PFSK-1 (cell line): ENCODE measurements at regions not wholly inside any gene's neighbourhood (a gene's known extent, or its start where the extent isn't known, plus 50 kb on each side); places are given as distances from the start of the nearest gene placed in this dataset.

Source experiments
- FOXP2 ChIP-seq: optimal IDR thresholded peaks from 2 replicates; pipeline ENCODE3; 2011; ENCODE audit warnings: borderline replicate concordance, control low read depth, inconsistent platforms; ENCODE audit not compliant: insufficient read depth; ENCODE audit errors: extremely low read length, extremely low read depth
- POLR2AphosphoS5 ChIP-seq: IDR thresholded peaks from 2 replicates; pipeline ENCODE4 v1.6.1; 2012; ENCODE audit warnings: low read depth, mild to moderate bottlenecking, control low read depth, low read length, moderate library complexity
- SIN3A ChIP-seq: IDR thresholded peaks from 2 replicates; pipeline ENCODE4 v1.6.1; 2012; ENCODE audit warnings: mild to moderate bottlenecking, low read length, moderate library complexity, borderline replicate concordance; ENCODE audit not compliant: insufficient read depth
- TAF1 ChIP-seq: IDR thresholded peaks from 2 replicates; pipeline ENCODE4 v1.6.1; 2012; ENCODE audit warnings: low read length, control low read depth, borderline replicate concordance; ENCODE audit not compliant: insufficient read depth
- TF ChIP-seq, protein P1 (sequence below), 2 experiments: IDR thresholded peaks; 2 replicates each; pipeline versions ENCODE4 v1.6.1 to v1.8.0; 2011 to 2012; ENCODE audit warnings: low read depth in 2 of 2, low read length in 2 of 2, control low read depth in 1 of 2, inconsistent platforms in 1 of 2, mild to moderate bottlenecking in 1 of 2, moderate library complexity in 1 of 2; ENCODE audit not compliant: insufficient read depth in 1 of 2

DNA sequence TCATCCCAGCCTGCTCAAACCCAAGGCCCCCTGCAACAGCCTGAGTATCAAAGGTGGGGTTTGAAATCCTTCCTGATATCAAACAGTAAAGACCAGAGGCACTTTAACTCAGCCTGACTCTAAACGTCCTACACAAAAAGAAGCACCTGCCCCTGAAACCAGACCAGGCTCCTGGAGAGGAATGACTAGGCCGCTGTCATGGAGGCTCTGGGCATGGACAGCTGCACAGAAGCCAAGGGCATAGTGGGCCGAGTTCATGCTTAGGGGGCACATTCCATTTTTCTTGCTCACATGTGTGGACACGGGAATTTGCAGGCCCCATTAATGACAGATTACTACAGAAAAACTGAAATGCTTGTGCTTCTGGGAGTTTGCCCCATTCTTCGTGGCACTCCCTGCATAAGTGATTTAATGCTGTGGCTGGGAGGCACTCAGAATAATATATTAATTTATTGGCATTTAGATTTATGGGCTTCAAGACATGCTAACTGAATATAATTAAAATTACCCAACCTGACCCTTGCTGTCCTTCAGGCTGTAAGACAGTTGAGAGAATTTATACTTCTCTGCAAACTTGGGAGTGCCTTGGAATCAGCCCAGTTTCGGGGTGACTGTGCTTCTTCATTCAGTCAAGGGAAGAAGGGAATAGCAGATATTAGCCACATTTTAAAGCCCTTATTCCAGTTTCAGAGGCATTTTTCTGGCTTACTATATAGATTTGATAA is 105.5 kb downstream of the GYPC start:
- TF ChIP-seq FOXP2 (no peak), TAF1 (no peak), POLR2AphosphoS5 (no peak), SIN3A (no peak)
- TF ChIP-seq, protein P1, sequence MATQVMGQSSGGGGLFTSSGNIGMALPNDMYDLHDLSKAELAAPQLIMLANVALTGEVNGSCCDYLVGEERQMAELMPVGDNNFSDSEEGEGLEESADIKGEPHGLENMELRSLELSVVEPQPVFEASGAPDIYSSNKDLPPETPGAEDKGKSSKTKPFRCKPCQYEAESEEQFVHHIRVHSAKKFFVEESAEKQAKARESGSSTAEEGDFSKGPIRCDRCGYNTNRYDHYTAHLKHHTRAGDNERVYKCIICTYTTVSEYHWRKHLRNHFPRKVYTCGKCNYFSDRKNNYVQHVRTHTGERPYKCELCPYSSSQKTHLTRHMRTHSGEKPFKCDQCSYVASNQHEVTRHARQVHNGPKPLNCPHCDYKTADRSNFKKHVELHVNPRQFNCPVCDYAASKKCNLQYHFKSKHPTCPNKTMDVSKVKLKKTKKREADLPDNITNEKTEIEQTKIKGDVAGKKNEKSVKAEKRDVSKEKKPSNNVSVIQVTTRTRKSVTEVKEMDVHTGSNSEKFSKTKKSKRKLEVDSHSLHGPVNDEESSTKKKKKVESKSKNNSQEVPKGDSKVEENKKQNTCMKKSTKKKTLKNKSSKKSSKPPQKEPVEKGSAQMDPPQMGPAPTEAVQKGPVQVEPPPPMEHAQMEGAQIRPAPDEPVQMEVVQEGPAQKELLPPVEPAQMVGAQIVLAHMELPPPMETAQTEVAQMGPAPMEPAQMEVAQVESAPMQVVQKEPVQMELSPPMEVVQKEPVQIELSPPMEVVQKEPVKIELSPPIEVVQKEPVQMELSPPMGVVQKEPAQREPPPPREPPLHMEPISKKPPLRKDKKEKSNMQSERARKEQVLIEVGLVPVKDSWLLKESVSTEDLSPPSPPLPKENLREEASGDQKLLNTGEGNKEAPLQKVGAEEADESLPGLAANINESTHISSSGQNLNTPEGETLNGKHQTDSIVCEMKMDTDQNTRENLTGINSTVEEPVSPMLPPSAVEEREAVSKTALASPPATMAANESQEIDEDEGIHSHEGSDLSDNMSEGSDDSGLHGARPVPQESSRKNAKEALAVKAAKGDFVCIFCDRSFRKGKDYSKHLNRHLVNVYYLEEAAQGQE (IDR thresholded peaks at IDR 0.05; ENCODE audit: insufficient read depth in 1 of 2, low read depth in 2 of 2, low read length in 2 of 2), result no peak

DNA sequence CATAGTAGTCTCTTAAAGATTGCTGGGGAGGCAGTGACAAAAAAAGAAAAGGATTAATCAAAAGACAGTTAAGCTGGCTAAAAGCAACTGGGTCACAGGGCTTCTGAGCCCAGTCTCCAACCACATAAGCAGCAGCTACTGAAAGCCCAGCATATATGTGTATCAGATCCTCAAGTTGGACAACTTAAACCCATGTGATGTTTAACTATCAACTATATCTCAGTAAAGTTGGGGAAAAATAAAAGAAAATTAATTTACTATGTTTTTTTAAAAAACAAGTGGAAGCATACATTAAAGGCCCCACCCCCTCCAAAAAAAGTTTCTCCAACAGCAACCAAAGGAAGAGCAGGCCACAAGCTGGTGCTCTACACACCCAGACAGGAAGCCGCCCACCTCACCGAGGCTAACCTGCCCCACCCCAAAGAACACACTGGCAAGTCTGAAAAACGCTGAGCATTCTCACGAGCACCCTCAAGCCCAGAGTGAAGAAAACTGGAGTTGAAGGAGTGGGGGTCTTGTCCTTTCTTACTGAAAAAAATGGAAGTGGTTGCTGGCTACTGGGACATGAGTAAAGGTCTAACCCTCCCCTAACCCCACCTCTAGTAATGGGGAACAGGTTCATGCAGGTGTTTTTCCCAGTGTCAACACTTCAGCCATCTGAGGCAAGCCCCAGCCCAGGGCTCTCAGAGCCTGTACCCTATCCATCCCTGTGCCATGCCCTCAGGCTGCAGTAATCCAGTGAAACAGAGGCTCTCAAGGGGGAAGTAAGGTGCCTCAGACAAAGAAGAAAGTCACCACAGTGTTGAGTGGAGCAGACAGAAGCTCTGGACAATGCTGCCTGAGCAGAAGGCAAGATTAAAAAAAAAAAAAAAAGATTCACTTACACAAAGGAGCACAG is 106.3 kb downstream of the GYPC start:
- no peak for TF ChIP-seq SIN3A
- TF ChIP-seq, protein P1 (IDR thresholded peaks at IDR 0.05; ENCODE audit: insufficient read depth in 1 of 2, low read depth in 2 of 2, low read length in 2 of 2), result no peak
- TF ChIP-seq TAF1, result no peak
- TF ChIP-seq POLR2AphosphoS5, result no peak
- TF ChIP-seq FOXP2, result no peak

DNA sequence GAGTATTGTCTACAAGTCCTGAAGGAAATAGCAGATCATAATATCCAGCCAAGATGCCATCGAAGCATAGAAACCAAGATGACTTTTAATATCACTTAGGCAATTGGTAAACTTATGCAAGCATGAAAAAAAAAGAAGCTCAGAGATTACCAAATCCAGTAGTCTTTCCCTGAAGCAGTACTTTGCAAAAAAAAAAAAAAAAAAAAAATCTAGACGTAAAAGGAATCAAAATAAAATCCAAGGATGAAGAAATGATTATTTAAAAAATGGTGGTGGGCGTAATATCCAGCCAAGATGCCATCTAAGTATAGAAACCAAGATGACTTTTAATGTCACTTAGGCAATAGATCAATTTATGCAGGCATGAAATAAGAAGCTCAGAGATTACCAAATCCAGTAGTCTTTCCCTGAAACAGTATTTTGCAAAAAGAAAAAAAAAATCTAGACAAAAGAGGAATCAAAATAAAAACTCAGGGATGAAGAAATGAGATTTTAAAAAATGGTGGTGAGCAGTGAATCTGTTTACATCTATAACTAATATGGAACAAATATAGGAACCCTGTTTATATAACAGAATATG is 108.8 kb downstream of the GYPC start:
- TF ChIP-seq POLR2AphosphoS5, result no peak
- TF ChIP-seq SIN3A, result no peak
- no peak for TF ChIP-seq TAF1
- TF ChIP-seq, protein P1 (IDR thresholded peaks at IDR 0.05; ENCODE audit: insufficient read depth in 1 of 2, low read depth in 2 of 2, low read length in 2 of 2), result no peak
- TF ChIP-seq FOXP2, result no peak

DNA sequence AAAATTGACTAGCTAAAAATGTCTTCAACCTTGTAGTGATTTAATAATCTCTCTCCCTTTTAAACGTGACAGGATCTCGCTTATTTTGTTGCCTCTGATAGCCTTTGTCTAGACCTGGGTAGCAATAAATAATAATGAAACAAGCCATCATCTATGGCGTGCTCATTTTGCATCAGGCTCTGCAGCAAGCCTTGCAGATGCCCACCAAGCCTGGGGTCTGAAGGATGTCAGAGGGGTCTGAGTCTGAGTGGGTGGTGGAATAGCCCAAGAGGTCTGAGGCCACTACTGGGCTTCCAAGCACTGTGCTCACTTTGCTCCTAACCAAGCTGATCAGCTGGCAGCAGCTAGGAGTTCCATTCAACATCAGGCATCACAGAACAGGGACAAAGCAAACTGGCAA is 109.4 kb downstream of the GYPC start:
- TF ChIP-seq SIN3A (no peak), FOXP2 (no peak), POLR2AphosphoS5 (no peak), TAF1 (no peak)
- TF ChIP-seq, protein P1 (IDR thresholded peaks at IDR 0.05; ENCODE audit: insufficient read depth in 1 of 2, low read depth in 2 of 2, low read length in 2 of 2), result no peak
